ENCODE measurements at regions not wholly inside any gene's neighbourhood (a gene's known extent, or its start where the extent isn't known, plus 50 kb on each side); places are given as distances from the start of the nearest gene placed in this dataset.

- no peak for DNase-seq
These were observed 71.3 kb upstream of the PODXL start for GRCh38 chr7:131627735-131628190.

DNA sequence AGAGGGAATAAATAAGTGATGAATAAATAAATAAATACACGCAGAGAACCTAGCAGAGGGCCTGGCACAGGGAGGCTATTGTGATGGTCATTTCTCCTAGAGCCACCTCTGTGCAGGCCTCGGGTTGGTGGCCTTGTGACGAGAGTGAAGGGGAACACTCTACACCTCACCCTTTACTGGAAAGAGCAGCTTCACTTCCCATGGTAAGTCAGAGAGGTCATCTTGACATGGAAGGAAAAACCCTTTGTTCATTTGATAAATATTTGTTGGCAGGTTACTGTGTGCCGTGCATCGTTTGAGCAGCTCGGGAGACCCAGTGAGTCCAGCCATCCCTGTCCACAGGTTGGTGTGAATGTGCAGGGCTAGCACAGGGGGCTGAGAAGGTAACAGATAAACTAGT, 70.2 kb upstream of the PODXL start:
- no peak for DNase-seq

DNA sequence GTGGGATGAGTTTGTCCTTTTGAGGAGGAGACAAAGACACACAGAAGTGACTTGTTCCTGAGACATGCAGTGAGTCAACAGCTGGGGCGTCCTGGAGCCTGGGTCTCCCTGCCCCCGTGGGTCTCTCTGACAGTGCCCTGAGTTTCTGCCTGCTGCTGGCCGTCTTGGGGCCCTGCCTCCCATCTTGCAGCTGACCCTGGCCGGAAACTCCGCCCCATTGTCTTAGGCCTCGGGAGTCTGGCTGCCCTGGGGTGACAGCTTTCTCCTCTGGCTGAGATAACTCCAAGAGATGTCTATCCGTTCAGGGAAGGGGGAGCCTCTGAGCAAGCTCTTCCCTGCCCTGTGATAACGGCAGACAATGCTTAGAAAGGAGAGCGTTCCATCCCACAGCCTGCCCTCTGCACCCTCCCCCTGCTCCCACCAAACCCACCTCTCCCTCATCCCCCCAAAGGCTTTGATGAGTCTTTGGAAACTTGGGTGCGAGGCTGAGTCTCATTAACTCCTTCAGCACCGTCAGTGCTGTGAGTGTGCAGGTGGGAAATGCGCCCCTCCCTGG, 69.5 kb upstream of the PODXL start:
- peak; percentile 44 for DNase-seq

- DNase-seq, result peak; percentile 57
These were observed 68.9 kb upstream of the PODXL start for GRCh38 chr7:131625345-131625744.

DNA sequence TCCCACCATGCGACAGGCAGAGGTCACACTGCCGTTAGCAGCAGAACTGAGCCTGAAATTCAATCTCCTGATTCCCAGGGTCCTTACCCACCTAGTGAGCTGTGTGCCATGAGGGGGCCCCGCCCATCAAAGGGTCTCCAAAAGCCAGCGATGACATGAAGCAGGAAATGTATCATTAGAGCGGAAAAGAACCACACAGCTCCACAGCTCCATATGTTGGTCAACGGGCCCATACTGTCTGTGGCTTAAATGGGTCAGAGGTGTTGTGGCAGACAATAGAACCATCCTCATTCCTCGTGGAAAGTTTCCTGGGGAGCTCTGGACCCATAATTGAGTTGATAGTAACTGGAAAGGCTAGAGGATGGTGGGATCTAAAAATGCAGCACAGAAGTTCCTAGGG, 68.1 kb upstream of the PODXL start:
- DNase-seq, result no peak

GRCh38 chr7:131623154-131623553, 66.7 kb upstream of the PODXL start:
- no peak for DNase-seq

- no peak for DNase-seq
These were observed 65.2 kb upstream of the PODXL start for GRCh38 chr7:131621652-131622051.

DNA sequence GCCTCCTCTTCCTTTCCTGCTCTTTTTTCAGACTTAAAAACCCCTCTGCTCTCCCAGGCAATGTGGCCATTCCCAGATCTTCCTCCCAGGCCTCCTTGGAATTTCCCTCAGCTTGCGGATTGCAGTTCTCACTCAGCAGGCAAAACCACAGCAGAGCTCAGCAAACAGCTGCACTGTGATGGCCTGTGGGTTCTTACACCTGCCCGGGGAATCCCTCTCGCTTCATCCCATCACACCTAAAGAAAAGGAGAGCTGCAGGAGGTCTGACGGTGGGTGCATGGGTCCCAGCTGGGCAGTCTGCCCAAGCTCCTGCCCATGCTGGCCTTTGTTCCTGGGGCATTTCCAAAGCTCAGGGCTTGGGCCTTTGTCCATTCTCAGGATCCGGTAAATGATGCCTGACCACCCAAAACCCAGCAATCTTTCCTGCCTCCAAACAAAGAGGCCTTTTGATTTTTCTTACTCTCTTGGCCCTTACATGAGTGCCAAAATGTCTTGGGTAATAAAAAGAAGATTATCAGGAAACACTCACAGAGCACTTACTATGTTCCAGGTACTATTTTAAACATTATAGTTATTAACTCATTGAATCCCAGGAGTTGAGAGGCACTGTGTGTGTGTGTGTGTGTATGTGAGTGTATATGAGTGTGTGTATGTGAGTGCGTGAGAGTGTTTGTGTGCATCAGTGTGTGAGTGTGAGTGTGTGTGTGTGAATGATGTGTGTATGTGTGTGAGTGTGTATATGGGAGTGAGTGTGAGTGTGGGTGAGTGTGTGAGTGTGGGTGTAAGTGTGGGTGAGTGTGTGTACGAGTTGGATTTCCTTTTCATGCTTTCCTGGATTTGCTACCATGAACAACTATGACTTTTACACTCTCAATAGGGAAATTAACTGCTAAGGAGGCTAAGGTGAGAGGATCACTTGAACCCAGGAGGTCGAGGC, 64.5 kb upstream of the PODXL start:
- DNase-seq, result no peak

GRCh38 chr7:131619336-131620305, 63.2 kb upstream of the PODXL start:
- peak; percentile 74 for DNase-seq

DNA sequence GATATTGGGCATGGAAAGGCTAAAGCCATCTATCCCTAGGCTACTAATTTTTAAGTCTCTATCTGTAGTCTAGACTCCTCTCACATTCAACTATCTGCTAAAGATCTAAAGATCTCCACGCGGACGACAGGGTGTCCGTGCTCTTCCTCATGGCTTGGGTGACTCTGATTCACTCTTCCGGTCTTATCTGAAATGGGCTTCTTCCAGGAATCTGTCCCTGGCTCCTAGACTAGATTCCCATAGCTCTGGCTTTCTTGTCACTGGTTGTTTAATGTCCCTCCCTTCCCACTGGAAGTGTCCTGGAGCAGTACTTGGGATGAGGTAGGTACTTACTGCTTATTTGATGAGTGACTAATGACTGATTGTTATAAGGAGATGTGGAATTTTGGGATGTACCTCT, 62.0 kb upstream of the PODXL start:
- DNase-seq, result no peak

DNA sequence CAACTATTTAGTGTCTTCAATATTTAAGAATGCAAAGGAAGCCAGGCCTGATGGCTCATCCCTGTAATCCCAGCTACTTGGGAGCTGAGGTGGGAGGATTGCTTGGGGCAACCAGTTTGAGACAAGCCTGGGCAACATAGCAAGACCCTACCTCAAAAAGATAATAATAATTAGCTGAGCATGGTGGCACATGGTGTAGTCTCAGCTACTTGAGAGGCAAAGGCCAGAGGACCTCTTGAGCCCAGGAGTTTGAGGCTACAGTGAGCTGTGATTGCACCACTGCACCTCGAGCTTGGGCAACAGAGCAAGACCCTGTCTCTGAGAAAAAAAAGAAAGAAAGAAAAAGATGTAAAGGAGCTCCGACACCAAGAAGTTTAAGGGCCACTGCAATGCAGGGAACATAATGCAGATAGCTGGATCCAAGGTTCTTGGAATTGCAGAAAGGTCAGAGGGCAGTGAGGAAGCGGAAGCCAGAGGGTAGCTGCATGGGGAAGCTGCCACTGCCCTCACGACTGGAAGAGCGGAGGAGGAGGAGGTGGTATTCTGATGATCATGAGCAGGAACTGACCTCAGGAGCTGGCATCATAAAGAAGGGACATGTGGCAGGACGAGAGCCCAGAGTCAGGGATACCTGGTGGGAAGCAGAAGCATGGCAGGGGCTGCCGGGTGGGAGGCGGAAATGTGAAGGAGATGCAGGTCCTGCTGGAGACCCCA, 60.2 kb upstream of the PODXL start:
- no peak for DNase-seq

- DNase-seq, result no peak
These were observed 57.5 kb upstream of the PODXL start for GRCh38 chr7:131613909-131614308.

DNA sequence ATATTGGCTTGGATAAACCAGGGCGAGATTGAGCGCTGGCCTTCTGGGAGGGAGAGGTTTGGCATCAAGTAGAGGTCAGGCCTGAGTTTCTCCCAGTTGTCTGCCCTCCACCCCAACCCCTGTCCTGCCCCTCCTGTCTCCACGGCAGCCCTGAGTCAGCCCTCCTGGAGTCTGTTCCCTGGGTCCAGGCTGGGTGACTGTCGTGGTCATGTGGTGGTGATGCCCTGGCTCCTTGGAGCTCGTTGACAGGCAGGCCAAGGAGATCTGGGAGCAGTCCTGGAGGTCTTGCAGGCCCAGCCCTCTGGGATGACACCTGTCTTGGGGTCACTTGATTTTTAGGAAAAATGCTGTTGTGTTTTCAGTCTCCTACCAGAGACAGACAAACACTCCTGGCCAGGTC, 53.6 kb upstream of the PODXL start:
- DNase-seq, result no peak

GRCh38 chr7:131608116-131608500, 51.7 kb upstream of the PODXL start:
- DNase-seq, result no peak

DNA sequence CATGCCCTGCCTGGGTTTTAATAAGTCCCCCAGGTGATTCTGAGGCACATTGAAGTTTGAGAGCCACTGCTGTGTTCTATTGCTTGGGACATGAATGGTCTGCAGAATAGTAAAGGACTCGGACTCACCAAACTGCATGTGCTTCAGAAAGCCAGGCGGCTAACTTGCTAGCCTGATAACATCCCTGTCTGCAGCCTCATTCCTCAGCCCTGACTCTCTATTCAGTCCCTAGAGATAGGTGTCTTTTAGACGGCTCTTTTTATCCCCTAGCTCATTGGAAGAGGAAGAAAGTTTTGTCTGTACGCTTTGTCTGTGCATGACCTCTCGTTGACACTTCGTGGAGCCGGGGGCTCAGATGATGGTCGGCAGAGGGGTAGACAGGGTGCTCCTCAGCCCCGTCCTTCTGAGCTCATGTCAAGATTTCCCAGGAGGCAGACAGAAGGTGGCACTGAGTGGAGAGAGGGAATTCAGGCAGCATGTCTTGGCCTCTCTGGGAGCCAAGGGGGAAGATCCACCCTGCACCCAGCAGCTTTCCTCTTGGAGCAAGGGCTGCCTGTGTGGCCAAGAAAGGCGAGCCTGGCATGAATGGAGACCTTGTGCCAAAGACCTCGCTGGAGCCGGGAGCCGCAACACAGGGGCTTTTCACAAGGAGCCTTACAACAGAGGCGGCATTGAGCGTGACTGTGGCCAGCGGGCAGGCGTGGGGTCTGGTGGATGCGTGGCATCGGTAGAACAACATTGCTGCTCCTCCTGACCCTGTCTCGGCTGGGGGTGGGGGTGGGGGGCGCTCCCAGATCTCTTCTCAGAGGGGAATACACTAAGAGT, 51.1 kb upstream of the PODXL start:
- DNase-seq, result no peak

- DNase-seq, result no peak
These were observed 50.2 kb upstream of the PODXL start for GRCh38 chr7:131606346-131607290.

Data from RPMI8226 (cell line).